ENCODE measurements at regions not wholly inside any gene's neighbourhood (a gene's known extent, or its start where the extent isn't known, plus 50 kb on each side); places are given as distances from the start of the nearest gene placed in this dataset.

- TF ChIP-seq CTCF (IDR thresholded peaks at IDR 0.05) (no peak), POLR2A (IDR thresholded peaks at IDR 0.05) (no peak)
Measured at GRCh38 chr4:19063662-19064061, 1042.1 kb upstream of the LCORL start.

Measured in transverse colon (tissue), 3 donors.